Right lobe of liver (tissue), 4 donors: ENCODE measurements at regions not wholly inside any gene's neighbourhood (a gene's known extent, or its start where the extent isn't known, plus 50 kb on each side); places are given as distances from the start of the nearest gene placed in this dataset.

Experiments
- CTCF ChIP-seq, 4 donors: fragments of 200-600 bp in 3 of 4; fragments of 450-650 bp in 1 of 4; IDR thresholded peaks; one replicate each; pipeline versions ENCODE4 v1.5.1 to v1.8.0; 2016 to 2022; ENCODE audit warnings: antibody characterized with exemption in 4 of 4, mild to moderate bottlenecking in 2 of 4
- POLR2A ChIP-seq: fragments of 450-650 bp; IDR thresholded peaks from one replicate; pipeline ENCODE4 v1.6.1; 2017; ENCODE audit warnings: antibody characterized with exemption, mild to moderate bottlenecking
- donor health status: DM: no; HTN: no; CAD: no.
- donor health status: DM: no; HTN: no; CAD: no.
- donor health status: DM: no; HTN: yes; CAD: no.

GRCh38 chr4:150009533-150009932 is 68.7 kb upstream of the DCLK2 start:
- no peak for TF ChIP-seq POLR2A
- no peak for TF ChIP-seq CTCF (IDR thresholded peaks at IDR 0.05)
